ENCODE measurements at regions not wholly inside any gene's neighbourhood (a gene's known extent, or its start where the extent isn't known, plus 50 kb on each side); places are given as distances from the start of the nearest gene placed in this dataset.

DNA sequence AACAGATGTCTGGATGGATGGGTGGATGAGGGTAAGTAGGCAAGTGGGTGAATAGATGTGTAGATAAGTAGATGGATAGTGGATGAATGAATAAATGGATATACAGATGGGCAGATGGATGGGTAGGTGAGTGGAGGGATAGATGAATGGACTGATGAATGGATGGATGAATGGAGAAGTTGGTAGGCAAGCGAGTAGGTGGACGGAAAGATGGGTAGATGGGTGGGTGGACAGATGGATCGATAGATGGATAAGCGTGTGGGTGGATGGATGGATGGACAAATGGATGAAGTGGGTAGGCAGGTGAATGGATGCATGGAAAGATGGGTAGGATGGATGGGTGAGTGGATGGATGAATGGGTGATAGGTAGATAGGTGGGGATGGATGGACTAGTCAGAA is 393.2 kb downstream of the SHANK2 start:
- H3K36me3 ChIP-seq (ENCODE audit: control insufficient read depth in 2 of 2, insufficient read depth in 2 of 2, low read length in 2 of 2) = no peaks in the 10 kb centered on the region
- H3K4me3 ChIP-seq (ENCODE audit: low read length in 2 of 2) = no peak overlapping the region
- H3K9me3 ChIP-seq (ENCODE audit: control insufficient read depth in 2 of 2, low read length in 2 of 2) = no peaks in the 10 kb centered on the region
- no peaks in the 10 kb centered on the region for H3K27me3 ChIP-seq (ENCODE audit: control insufficient read depth in 1 of 2, insufficient read depth in 2 of 2, low read length in 2 of 2)
- peaks cover 3% of the 10 kb centered on the region for H3K4me1 ChIP-seq (ENCODE audit: control insufficient read depth, insufficient read depth, low read length)
- no peak overlapping the region for H3K27ac ChIP-seq (ENCODE audit: low read length)
- no peak overlapping the region for H3K9ac ChIP-seq (ENCODE audit: low read length in 2 of 2)

DNA sequence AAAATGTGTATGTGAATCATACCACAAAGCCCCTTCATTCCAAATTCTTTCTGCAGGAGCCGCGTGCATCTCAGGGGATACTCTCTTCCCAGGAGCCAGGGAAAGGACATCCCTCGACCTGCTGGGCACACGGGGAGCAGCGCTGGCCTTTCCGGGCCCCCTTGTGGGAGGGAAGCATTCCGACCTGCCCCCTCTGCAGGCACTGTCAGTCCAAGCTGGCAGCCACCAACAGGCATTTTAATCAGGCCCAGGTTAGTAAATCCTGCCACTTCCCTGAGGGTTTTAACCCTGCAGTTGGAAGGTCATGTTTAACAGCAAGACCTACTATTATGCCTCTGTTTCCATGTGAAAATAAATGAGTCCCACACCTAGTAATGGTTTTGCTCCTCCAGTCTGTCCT is 391.5 kb downstream of the SHANK2 start:
- no peaks in the 10 kb centered on the region for H3K36me3 ChIP-seq (ENCODE audit: control insufficient read depth in 2 of 2, insufficient read depth in 2 of 2, low read length in 2 of 2)
- no peak overlapping the region for H3K27ac ChIP-seq (ENCODE audit: low read length)
- no peaks in the 10 kb centered on the region for H3K27me3 ChIP-seq (ENCODE audit: control insufficient read depth in 1 of 2, insufficient read depth in 2 of 2, low read length in 2 of 2)
- no peaks in the 10 kb centered on the region for H3K9me3 ChIP-seq (ENCODE audit: control insufficient read depth in 2 of 2, low read length in 2 of 2)
- no peak overlapping the region for H3K4me3 ChIP-seq (ENCODE audit: low read length in 2 of 2)
- peaks cover 3% of the 10 kb centered on the region for H3K4me1 ChIP-seq (ENCODE audit: control insufficient read depth, insufficient read depth, low read length)
- H3K9ac ChIP-seq (ENCODE audit: low read length in 2 of 2) = no peak overlapping the region

DNA sequence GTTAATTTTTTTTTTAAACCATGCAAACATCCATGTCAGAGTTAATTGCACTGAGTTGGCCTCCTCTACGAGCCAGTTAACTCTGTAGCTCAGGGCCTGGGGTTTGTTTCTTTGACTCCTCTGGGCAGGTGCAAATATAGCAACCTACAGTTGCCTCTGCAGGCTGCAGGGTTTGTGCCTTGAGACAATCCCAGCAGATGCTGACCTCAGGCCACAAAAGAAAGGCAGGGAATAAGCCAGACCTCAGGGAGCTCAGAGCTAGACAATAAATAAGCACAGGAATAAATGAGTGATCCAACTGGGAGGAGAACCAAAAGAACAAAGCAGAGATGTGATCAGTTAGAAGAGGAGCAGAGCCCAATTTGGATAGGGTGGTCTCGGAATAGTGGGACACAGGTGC is 390.8 kb downstream of the SHANK2 start:
- Histone ChIP-seq H3K27me3 (ENCODE audit: control insufficient read depth in 1 of 2, insufficient read depth in 2 of 2, low read length in 2 of 2) (no peaks in the 10 kb centered on the region), H3K36me3 (ENCODE audit: control insufficient read depth in 2 of 2, insufficient read depth in 2 of 2, low read length in 2 of 2) (no peaks in the 10 kb centered on the region), H3K27ac (ENCODE audit: low read length) (no peak overlapping the region), H3K9me3 (ENCODE audit: control insufficient read depth in 2 of 2, low read length in 2 of 2) (no peaks in the 10 kb centered on the region), H3K4me3 (ENCODE audit: low read length in 2 of 2) (no peak overlapping the region), H3K9ac (ENCODE audit: low read length in 2 of 2) (no peak overlapping the region), H3K4me1 (ENCODE audit: control insufficient read depth, insufficient read depth, low read length) (peaks cover 3% of the 10 kb centered on the region)

DNA sequence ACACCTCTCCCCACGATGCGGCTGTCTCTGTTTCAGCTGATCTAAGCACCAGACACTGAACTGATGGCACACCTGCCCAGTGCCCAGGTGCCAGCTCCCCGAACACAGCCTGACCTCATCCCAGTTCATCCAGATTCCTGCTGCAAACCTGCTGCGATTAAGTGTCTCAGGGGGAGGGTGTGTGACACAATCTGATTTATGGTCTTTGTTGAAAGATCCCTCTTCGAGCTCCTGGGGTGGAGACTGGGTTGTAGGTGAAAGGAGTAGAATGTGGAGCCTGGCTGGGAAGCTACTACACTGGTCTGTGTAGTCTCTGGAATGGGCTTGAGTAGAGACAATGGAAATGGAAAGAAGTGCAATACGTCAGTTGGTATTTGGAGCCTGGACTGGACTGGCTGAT is 390.3 kb downstream of the SHANK2 start:
- Histone ChIP-seq H3K27me3 (ENCODE audit: control insufficient read depth in 1 of 2, insufficient read depth in 2 of 2, low read length in 2 of 2) (no peaks in the 10 kb centered on the region), H3K9ac (ENCODE audit: low read length in 2 of 2) (no peak overlapping the region), H3K27ac (ENCODE audit: low read length) (no peak overlapping the region), H3K9me3 (ENCODE audit: control insufficient read depth in 2 of 2, low read length in 2 of 2) (no peaks in the 10 kb centered on the region), H3K36me3 (ENCODE audit: control insufficient read depth in 2 of 2, insufficient read depth in 2 of 2, low read length in 2 of 2) (no peaks in the 10 kb centered on the region), H3K4me1 (ENCODE audit: control insufficient read depth, insufficient read depth, low read length) (peaks cover 3% of the 10 kb centered on the region), H3K4me3 (ENCODE audit: low read length in 2 of 2) (no peak overlapping the region)

DNA sequence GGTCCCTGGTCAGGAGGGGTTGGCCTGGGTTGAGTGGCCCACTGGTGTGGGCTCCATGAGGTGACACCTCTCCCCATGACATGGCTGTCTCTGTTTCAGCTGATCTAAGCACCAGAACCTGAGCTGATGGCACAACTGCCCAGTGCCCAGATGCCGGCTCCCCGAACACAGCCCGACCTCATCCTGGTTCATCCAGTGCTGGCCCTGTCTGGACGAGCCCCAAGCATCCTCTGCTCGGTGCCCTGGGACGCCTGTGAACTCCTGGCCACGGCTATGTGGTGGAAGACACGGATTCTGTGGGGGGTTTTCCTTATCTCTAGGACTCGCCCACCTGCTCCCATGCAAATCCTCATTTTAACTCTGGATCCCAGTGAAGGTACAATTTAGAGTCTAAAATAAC is 389.2 kb downstream of the SHANK2 start:
- Histone ChIP-seq H3K9ac (ENCODE audit: low read length in 2 of 2) (no peak overlapping the region), H3K27ac (ENCODE audit: low read length) (no peak overlapping the region), H3K9me3 (ENCODE audit: control insufficient read depth in 2 of 2, low read length in 2 of 2) (no peaks in the 10 kb centered on the region), H3K4me3 (ENCODE audit: low read length in 2 of 2) (no peak overlapping the region), H3K27me3 (ENCODE audit: control insufficient read depth in 1 of 2, insufficient read depth in 2 of 2, low read length in 2 of 2) (no peaks in the 10 kb centered on the region), H3K4me1 (ENCODE audit: control insufficient read depth, insufficient read depth, low read length) (peaks cover under 1% of the 10 kb centered on the region), H3K36me3 (ENCODE audit: control insufficient read depth in 2 of 2, insufficient read depth in 2 of 2, low read length in 2 of 2) (no peaks in the 10 kb centered on the region)

DNA sequence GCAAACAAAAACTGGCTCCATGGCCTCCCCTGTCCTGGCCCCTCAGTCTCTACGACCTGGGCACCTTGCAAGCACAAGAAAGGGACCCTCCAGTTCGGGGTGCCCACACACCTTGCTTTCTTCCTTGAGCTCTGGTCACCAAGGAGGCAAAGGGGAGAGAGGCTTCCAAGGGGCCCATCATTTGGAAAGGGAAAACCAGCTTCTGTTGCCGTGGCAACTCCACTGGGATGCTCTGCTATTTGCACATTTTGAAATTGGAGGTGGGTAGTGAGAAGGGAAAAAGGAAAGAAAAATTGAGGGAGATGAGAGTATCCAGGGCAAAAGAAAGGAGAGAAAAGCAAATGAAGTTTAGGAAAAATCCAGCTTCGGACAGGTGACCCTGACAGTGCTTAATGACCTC is 388.4 kb downstream of the SHANK2 start:
- H3K36me3 ChIP-seq (ENCODE audit: control insufficient read depth in 2 of 2, insufficient read depth in 2 of 2, low read length in 2 of 2) = no peaks in the 10 kb centered on the region
- no peak overlapping the region for H3K4me3 ChIP-seq (ENCODE audit: low read length in 2 of 2)
- no peaks in the 10 kb centered on the region for H3K9me3 ChIP-seq (ENCODE audit: control insufficient read depth in 2 of 2, low read length in 2 of 2)
- H3K9ac ChIP-seq (ENCODE audit: low read length in 2 of 2) = no peak overlapping the region
- no peaks in the 10 kb centered on the region for H3K27me3 ChIP-seq (ENCODE audit: control insufficient read depth in 1 of 2, insufficient read depth in 2 of 2, low read length in 2 of 2)
- H3K4me1 ChIP-seq (ENCODE audit: control insufficient read depth, insufficient read depth, low read length) = no peaks in the 10 kb centered on the region
- no peak overlapping the region for H3K27ac ChIP-seq (ENCODE audit: low read length)

DNA sequence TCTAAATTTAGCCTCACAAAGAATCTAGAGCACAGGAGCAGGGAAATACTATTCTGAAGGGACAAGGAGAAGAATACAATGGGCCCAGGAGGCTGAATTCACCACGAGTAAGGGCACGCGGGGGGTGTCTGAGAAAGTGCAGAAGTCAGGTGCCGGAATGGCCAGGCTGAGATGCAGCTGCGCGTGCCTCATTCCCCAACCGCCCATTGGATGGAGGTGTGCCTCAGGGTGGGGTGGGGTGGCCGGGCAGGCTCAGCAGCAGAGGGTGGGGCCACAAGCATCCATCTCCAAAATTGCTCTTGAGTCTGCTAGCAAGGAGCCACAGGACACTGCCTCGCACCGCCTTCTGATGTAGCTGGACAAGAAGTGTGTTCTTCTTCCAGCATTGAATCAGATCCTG is 387.0 kb downstream of the SHANK2 start:
- H3K27ac ChIP-seq (ENCODE audit: low read length) = no peak overlapping the region
- no peaks in the 10 kb centered on the region for H3K4me1 ChIP-seq (ENCODE audit: control insufficient read depth, insufficient read depth, low read length)
- no peaks in the 10 kb centered on the region for H3K27me3 ChIP-seq (ENCODE audit: control insufficient read depth in 1 of 2, insufficient read depth in 2 of 2, low read length in 2 of 2)
- H3K9me3 ChIP-seq (ENCODE audit: control insufficient read depth in 2 of 2, low read length in 2 of 2) = no peaks in the 10 kb centered on the region
- no peaks in the 10 kb centered on the region for H3K36me3 ChIP-seq (ENCODE audit: control insufficient read depth in 2 of 2, insufficient read depth in 2 of 2, low read length in 2 of 2)
- no peak overlapping the region for H3K9ac ChIP-seq (ENCODE audit: low read length in 2 of 2)
- H3K4me3 ChIP-seq (ENCODE audit: low read length in 2 of 2) = no peak overlapping the region

DNA sequence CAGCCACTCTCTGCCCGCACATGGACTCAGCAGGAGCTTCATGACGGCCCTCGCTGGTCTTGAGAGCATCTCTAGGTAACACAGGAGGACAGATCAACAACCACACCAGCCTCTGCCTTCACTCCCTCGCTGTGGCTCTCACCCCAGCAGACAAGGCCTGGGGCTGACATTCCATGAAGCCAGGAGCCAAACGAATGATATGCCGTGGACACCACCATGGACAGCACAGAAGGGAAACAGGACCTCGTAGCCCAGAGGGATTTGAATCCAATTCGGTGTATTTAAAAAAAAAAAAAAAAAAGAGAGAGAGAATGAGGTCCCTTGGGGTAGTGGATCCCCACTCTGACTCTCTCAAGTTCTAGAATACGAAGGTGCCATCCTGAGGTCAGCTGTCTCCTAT is 385.5 kb downstream of the SHANK2 start:
- no peaks in the 10 kb centered on the region for H3K36me3 ChIP-seq (ENCODE audit: control insufficient read depth in 2 of 2, insufficient read depth in 2 of 2, low read length in 2 of 2)
- H3K27me3 ChIP-seq (ENCODE audit: control insufficient read depth in 1 of 2, insufficient read depth in 2 of 2, low read length in 2 of 2) = no peaks in the 10 kb centered on the region
- no peaks in the 10 kb centered on the region for H3K9me3 ChIP-seq (ENCODE audit: control insufficient read depth in 2 of 2, low read length in 2 of 2)
- H3K4me3 ChIP-seq (ENCODE audit: low read length in 2 of 2) = no peak overlapping the region
- H3K9ac ChIP-seq (ENCODE audit: low read length in 2 of 2) = no peak overlapping the region
- H3K27ac ChIP-seq (ENCODE audit: low read length) = no peak overlapping the region
- H3K4me1 ChIP-seq (ENCODE audit: control insufficient read depth, insufficient read depth, low read length) = peaks cover 7% of the 10 kb centered on the region

DNA sequence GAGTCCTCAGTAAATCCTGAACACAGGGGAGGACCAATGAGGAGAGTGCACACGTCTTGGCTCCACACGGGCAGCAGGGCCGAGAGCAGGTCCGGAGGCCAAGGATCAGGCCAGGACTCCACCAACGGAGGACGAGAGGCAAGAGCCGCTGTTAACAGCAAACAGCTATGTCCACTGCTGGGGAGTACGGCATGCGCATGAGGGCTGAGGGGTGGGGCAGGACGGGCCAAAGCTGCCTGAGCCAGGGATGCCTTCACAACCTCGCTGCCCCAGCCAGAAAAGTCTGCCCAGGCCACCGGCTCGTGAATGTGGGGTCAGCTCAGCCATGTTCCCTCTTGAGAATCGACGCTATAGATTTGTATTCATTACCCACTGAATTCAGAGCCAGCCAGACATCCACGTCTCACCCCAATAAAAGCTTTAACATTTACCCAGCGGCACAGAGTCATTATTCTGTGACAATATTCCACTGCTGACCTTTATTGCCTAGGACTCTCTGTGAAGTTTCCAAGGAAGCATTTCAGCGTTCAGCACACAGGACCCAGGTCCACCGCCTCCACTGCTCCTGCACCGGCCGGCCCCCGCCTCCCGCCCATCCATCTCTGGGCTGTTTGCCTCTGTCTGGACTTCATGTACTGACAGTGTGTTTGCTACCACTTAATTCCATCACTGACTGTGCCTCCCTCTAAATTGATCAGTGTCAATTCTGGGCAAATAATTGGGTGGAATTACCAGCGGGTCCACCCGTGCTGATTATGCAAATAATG is 384.9 kb downstream of the SHANK2 start:
- H3K9me3 ChIP-seq (ENCODE audit: control insufficient read depth in 2 of 2, low read length in 2 of 2) = no peaks in the 10 kb centered on the region
- H3K27me3 ChIP-seq (ENCODE audit: control insufficient read depth in 1 of 2, insufficient read depth in 2 of 2, low read length in 2 of 2) = no peaks in the 10 kb centered on the region
- no peak overlapping the region for H3K9ac ChIP-seq (ENCODE audit: low read length in 2 of 2)
- H3K27ac ChIP-seq (ENCODE audit: low read length) = no peak overlapping the region
- no peaks in the 10 kb centered on the region for H3K36me3 ChIP-seq (ENCODE audit: control insufficient read depth in 2 of 2, insufficient read depth in 2 of 2, low read length in 2 of 2)
- H3K4me1 ChIP-seq (ENCODE audit: control insufficient read depth, insufficient read depth, low read length) = peaks cover 11% of the 10 kb centered on the region
- H3K4me3 ChIP-seq (ENCODE audit: low read length in 2 of 2) = no peak overlapping the region

DNA sequence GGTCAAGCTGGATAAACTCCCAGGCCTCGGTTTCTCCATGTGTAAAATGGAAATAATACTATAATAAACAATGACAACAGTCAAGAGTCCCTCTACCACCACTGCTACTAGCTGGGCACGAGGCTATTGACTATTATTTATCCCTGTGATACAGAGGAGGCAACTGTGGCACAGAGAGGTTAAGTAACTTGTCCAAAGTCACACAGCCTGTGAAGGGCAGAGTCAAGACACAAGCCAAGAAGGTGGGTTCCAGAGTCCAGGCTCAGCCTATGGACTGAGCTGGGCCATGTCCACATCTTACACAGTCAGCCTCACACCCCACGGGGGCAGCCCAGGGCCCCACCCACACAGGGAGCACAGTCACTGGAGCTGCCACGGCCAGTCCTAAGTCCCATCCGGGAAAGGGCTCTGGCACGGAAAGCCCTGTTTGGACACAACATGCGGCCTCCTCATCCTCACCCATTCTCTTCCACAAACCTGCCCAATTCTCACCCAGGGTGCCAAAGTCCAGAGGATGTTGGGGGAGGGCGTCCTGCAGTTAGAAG is 384.0 kb downstream of the SHANK2 start:
- Histone ChIP-seq H3K27me3 (ENCODE audit: control insufficient read depth in 1 of 2, insufficient read depth in 2 of 2, low read length in 2 of 2) (no peaks in the 10 kb centered on the region), H3K36me3 (ENCODE audit: control insufficient read depth in 2 of 2, insufficient read depth in 2 of 2, low read length in 2 of 2) (no peaks in the 10 kb centered on the region), H3K9me3 (ENCODE audit: control insufficient read depth in 2 of 2, low read length in 2 of 2) (no peaks in the 10 kb centered on the region), H3K9ac (ENCODE audit: low read length in 2 of 2) (no peak overlapping the region), H3K4me3 (ENCODE audit: low read length in 2 of 2) (no peak overlapping the region), H3K4me1 (ENCODE audit: control insufficient read depth, insufficient read depth, low read length) (peaks cover 21% of the 10 kb centered on the region), H3K27ac (ENCODE audit: low read length) (no peak overlapping the region)

DNA sequence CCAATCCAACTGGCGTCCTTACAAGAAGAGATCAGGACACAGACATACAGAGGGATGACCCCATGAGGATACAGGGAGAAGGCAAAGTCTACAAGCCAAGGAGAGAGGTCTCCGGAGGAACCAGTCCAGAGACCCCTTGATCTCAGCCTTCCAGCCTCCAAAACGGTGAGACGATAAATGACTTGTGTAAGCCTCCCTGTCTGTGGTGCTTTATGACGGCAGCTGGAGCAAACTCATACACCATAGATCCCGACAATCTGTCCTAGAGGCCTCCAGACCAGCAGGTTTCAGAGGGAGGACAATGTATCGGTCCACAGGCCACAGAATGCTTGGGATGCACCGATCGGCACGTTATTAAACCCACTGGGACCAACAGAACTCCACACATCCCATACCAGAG is 383.3 kb downstream of the SHANK2 start:
- Histone ChIP-seq H3K27me3 (ENCODE audit: control insufficient read depth in 1 of 2, insufficient read depth in 2 of 2, low read length in 2 of 2) (no peaks in the 10 kb centered on the region), H3K9me3 (ENCODE audit: control insufficient read depth in 2 of 2, low read length in 2 of 2) (no peaks in the 10 kb centered on the region), H3K9ac (ENCODE audit: low read length in 2 of 2) (no peak overlapping the region), H3K27ac (ENCODE audit: low read length) (no peak overlapping the region), H3K36me3 (ENCODE audit: control insufficient read depth in 2 of 2, insufficient read depth in 2 of 2, low read length in 2 of 2) (no peaks in the 10 kb centered on the region), H3K4me1 (ENCODE audit: control insufficient read depth, insufficient read depth, low read length) (peaks cover 24% of the 10 kb centered on the region), H3K4me3 (ENCODE audit: low read length in 2 of 2) (no peak overlapping the region)
